ENCODE measurements at regions not wholly inside any gene's neighbourhood (a gene's known extent, or its start where the extent isn't known, plus 50 kb on each side); places are given as distances from the start of the nearest gene placed in this dataset.

DNA sequence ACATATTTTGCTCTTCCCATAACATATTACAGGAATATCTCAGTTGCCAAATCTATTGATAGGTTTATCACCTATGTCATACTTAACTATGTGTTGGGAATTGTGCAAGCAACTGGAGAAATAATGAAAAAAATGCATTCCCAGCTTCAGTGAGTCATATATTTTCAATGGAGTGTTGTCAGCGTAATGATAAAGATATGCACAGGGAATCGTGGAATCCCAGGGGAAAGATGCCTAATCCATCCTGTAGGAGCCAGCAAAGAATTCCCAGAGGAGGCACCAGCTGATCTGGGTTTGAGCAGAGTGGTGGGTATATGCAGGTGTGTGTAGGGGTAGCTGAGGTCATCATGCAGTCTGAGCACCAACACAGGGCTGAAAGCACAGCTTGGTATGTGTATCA lies 213.3 kb upstream of the DAB1 start:
- in situ Hi-C loops (cut with MboI) (no loop called here), intact Hi-C loops (cut with micrococcal nuclease) (no loop called here)
- ATAC-seq (no peak), DNase-seq (ENCODE audit: extremely low read depth in 1 of 4, low spot score in 3 of 4) (no peak), FAIRE-seq (no peak)
- BruUV-seq (replicated peaks), result no TSS peak
- Histone ChIP-seq H3K4me3 (no peak overlapping the region), H4K20me1 (replicated peaks; ENCODE audit: control insufficient read depth, insufficient read depth, low read length) (no peaks in the 10 kb centered on the region; the same call in 1 of the 2 replicates), H3K79me2 (ENCODE audit: control insufficient read depth, insufficient read depth, low read length) (no peaks in the 10 kb centered on the region), H2AFZ (ENCODE audit: low read depth, low read length) (no peak overlapping the region), H3K4me1 (replicated peaks in 1 of 2; ENCODE audit: control insufficient read depth in 2 of 2, insufficient read depth in 2 of 2, low read length in 2 of 2) (no peaks in the 10 kb centered on the region), H3K9me1 (ENCODE audit: control insufficient read depth, insufficient read depth, low read length) (no peaks in the 10 kb centered on the region), H3K27ac (ENCODE audit: extremely low read depth, low read depth, low read length) (no peak overlapping the region), H3K4me2 (ENCODE audit: insufficient read depth, low read length) (no peak overlapping the region), H3K9ac (ENCODE audit: insufficient read depth in 1 of 2, low read depth in 2 of 2, low read length in 2 of 2) (no peak overlapping the region), H3K9me3 (replicated peaks; ENCODE audit: control insufficient read depth, insufficient read depth, low read depth, low read length) (no peaks in the 10 kb centered on the region), H3K36me3 (ENCODE audit: control insufficient read depth, insufficient read depth, low read length) (no peaks in the 10 kb centered on the region), H3K27me3 (ENCODE audit: control insufficient read depth in 2 of 2, insufficient read depth in 2 of 2, low read length in 2 of 2) (no peaks in the 10 kb centered on the region)
- ChIA-PET POLR2A (no interaction called here), CTCF (ENCODE audit: low intra/inter-chr PET ratio) (no interaction called here)
- TF ChIP-seq XRCC5 (IDR thresholded peaks at IDR 0.05; ENCODE audit: low read depth, low read length), result no peak
- TF ChIP-seq, protein P1, sequence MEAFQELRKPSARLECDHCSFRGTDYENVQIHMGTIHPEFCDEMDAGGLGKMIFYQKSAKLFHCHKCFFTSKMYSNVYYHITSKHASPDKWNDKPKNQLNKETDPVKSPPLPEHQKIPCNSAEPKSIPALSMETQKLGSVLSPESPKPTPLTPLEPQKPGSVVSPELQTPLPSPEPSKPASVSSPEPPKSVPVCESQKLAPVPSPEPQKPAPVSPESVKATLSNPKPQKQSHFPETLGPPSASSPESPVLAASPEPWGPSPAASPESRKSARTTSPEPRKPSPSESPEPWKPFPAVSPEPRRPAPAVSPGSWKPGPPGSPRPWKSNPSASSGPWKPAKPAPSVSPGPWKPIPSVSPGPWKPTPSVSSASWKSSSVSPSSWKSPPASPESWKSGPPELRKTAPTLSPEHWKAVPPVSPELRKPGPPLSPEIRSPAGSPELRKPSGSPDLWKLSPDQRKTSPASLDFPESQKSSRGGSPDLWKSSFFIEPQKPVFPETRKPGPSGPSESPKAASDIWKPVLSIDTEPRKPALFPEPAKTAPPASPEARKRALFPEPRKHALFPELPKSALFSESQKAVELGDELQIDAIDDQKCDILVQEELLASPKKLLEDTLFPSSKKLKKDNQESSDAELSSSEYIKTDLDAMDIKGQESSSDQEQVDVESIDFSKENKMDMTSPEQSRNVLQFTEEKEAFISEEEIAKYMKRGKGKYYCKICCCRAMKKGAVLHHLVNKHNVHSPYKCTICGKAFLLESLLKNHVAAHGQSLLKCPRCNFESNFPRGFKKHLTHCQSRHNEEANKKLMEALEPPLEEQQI (IDR thresholded peaks at IDR 0.05), result no peak
- TF ChIP-seq EP300 (IDR thresholded peaks at IDR 0.05; ENCODE audit: low read length), result no peak
- TF ChIP-seq C11orf30 (IDR thresholded peaks at IDR 0.05; ENCODE audit: low read depth), result no peak
- 7% methylated on average over 2 of the region's 2 CpGs for WGBS (ENCODE audit: insufficient coverage, low coverage, missing lambda C conversion rate)

DNA sequence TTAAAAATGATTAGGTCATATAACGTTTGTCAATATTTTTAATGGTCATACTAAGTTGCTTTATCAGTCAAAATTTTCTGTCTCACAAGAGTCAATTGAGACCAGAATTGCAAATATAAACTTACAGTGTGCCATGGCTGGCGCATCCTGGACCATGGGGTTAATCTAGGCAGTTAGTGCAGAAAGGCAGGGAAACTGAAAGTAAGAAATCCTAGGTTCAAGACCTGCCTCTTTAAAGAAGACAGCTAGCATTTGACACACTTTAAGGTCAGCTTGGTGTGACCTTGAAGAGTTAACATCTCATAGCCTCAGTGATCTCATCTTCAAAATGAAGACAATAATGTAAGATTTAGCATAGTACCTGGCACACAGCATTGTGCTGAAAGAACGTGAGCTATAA lies 210.0 kb upstream of the DAB1 start:
- in situ Hi-C loops (cut with MboI), result no loop called here
- WGBS (ENCODE audit: insufficient coverage, low coverage, missing lambda C conversion rate), result 0% methylated on average over 3 of the region's 3 CpGs
- FAIRE-seq, result no peak

More for the DNA sequence above, 210.0 kb upstream of the DAB1 start:
- Histone ChIP-seq H2AFZ (ENCODE audit: low read depth, low read length) (no peak overlapping the region), H3K36me3 (ENCODE audit: control insufficient read depth, insufficient read depth, low read length) (no peaks in the 10 kb centered on the region), H3K9ac (ENCODE audit: insufficient read depth in 1 of 2, low read depth in 2 of 2, low read length in 2 of 2) (no peak overlapping the region), H4K20me1 (replicated peaks; ENCODE audit: control insufficient read depth, insufficient read depth, low read length) (no peaks in the 10 kb centered on the region; the same call in 1 of the 2 replicates), H3K9me3 (replicated peaks; ENCODE audit: control insufficient read depth, insufficient read depth, low read depth, low read length) (no peaks in the 10 kb centered on the region), H3K27me3 (ENCODE audit: control insufficient read depth in 2 of 2, insufficient read depth in 2 of 2, low read length in 2 of 2) (no peaks in the 10 kb centered on the region), H3K4me2 (ENCODE audit: insufficient read depth, low read length) (no peak overlapping the region), H3K79me2 (ENCODE audit: control insufficient read depth, insufficient read depth, low read length) (no peaks in the 10 kb centered on the region), H3K27ac (ENCODE audit: extremely low read depth, low read depth, low read length) (no peak overlapping the region), H3K4me1 (replicated peaks in 1 of 2; ENCODE audit: control insufficient read depth in 2 of 2, insufficient read depth in 2 of 2, low read length in 2 of 2) (no peaks in the 10 kb centered on the region), H3K4me3 (no peak overlapping the region), H3K9me1 (ENCODE audit: control insufficient read depth, insufficient read depth, low read length) (no peaks in the 10 kb centered on the region)
- intact Hi-C loops (cut with micrococcal nuclease), result no loop called here
- ChIA-PET CTCF (ENCODE audit: low intra/inter-chr PET ratio) (no interaction called here), POLR2A (interaction anchor here (0.6 kb wide), 1 partner anchor 1017 kb away, joined by 4 read pairs; no protein-coding TSS in a partner anchor)
- no peak for ATAC-seq
- no peak for DNase-seq (ENCODE audit: extremely low read depth in 1 of 4, low spot score in 3 of 4)
- BruUV-seq (replicated peaks), result no TSS peak
- TF ChIP-seq POLR2G (IDR thresholded peaks at IDR 0.05; ENCODE audit: low read depth, low read length), result no peak
- TF ChIP-seq CBFA2T3 (IDR thresholded peaks at IDR 0.05), result no peak
- TF ChIP-seq, protein P2, sequence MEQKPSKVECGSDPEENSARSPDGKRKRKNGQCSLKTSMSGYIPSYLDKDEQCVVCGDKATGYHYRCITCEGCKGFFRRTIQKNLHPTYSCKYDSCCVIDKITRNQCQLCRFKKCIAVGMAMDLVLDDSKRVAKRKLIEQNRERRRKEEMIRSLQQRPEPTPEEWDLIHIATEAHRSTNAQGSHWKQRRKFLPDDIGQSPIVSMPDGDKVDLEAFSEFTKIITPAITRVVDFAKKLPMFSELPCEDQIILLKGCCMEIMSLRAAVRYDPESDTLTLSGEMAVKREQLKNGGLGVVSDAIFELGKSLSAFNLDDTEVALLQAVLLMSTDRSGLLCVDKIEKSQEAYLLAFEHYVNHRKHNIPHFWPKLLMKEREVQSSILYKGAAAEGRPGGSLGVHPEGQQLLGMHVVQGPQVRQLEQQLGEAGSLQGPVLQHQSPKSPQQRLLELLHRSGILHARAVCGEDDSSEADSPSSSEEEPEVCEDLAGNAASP (IDR thresholded peaks at IDR 0.05), result no peak
- TF ChIP-seq ADNP (tag; IDR thresholded peaks at IDR 0.05), result no peak
- no peak for TF ChIP-seq SMARCE1 (IDR thresholded peaks at IDR 0.05)
- no peak for TF ChIP-seq RBM17 (IDR thresholded peaks at IDR 0.05; ENCODE audit: borderline replicate concordance, low read depth, low read length)
- TF ChIP-seq, protein P3, sequence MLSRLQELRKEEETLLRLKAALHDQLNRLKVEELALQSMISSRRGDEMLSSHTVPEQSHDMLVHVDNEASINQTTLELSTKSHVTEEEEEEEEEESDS (CRISPR knock-in tag; IDR thresholded peaks at IDR 0.05), result no peak

All from K562 (cell line).